ENCODE measurements at regions not wholly inside any gene's neighbourhood (a gene's known extent, or its start where the extent isn't known, plus 50 kb on each side); places are given as distances from the start of the nearest gene placed in this dataset.

GRCh38 chr2:198817536-198817935 lies 640.2 kb downstream of the SATB2 start:
- no peak overlapping the region for H3K27ac ChIP-seq
- TF ChIP-seq POLR2A (IDR thresholded peaks at IDR 0.05) (no peak), POLR2AphosphoS5 (IDR thresholded peaks at IDR 0.05; ENCODE audit: insufficient read depth in 1 of 2, low read depth in 1 of 2) (no peak)
- TF ChIP-seq, protein P1, sequence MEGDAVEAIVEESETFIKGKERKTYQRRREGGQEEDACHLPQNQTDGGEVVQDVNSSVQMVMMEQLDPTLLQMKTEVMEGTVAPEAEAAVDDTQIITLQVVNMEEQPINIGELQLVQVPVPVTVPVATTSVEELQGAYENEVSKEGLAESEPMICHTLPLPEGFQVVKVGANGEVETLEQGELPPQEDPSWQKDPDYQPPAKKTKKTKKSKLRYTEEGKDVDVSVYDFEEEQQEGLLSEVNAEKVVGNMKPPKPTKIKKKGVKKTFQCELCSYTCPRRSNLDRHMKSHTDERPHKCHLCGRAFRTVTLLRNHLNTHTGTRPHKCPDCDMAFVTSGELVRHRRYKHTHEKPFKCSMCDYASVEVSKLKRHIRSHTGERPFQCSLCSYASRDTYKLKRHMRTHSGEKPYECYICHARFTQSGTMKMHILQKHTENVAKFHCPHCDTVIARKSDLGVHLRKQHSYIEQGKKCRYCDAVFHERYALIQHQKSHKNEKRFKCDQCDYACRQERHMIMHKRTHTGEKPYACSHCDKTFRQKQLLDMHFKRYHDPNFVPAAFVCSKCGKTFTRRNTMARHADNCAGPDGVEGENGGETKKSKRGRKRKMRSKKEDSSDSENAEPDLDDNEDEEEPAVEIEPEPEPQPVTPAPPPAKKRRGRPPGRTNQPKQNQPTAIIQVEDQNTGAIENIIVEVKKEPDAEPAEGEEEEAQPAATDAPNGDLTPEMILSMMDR (IDR thresholded peaks at IDR 0.05): no peak
- H3K9me3 ChIP-seq: no peaks in the 10 kb centered on the region
- H3K27me3 ChIP-seq: no peaks in the 10 kb centered on the region
- intact Hi-C loops (cut with DNase I): no loop called here
- no peaks in the 10 kb centered on the region for H3K4me1 ChIP-seq
- H3K36me3 ChIP-seq: no peaks in the 10 kb centered on the region
- DNase-seq (ENCODE audit: extremely low spot score in 2 of 2): no peak
- no peak overlapping the region for H3K4me3 ChIP-seq

DNA sequence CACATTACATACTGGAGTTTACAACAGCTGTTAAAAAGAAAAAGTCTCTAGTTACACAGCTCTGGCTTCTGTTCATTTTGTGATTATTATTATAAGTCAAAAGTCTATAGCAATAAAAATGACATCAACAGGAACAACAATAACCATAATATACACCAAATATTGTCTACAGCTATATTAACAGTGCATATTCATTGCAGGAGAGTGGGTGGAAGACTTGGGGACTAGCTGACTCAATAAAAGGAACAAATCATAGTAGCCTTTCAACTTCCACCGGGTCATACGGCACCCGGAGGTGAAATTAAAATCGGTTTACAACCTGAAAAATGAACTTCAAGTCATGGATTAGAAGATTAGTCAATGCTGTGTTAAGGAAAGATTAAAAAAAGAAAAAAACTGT lies 642.1 kb downstream of the SATB2 start:
- Histone ChIP-seq H3K4me3 (no peak overlapping the region), H3K27ac (no peak overlapping the region), H3K9me3 (no peaks in the 10 kb centered on the region), H3K4me1 (no peaks in the 10 kb centered on the region), H3K36me3 (no peaks in the 10 kb centered on the region), H3K27me3 (no peaks in the 10 kb centered on the region)
- intact Hi-C loops (cut with DNase I): no loop called here
- no peak for TF ChIP-seq POLR2AphosphoS5 (IDR thresholded peaks at IDR 0.05; ENCODE audit: insufficient read depth in 1 of 2, low read depth in 1 of 2)
- DNase-seq (ENCODE audit: extremely low spot score in 2 of 2): no peak

DNA sequence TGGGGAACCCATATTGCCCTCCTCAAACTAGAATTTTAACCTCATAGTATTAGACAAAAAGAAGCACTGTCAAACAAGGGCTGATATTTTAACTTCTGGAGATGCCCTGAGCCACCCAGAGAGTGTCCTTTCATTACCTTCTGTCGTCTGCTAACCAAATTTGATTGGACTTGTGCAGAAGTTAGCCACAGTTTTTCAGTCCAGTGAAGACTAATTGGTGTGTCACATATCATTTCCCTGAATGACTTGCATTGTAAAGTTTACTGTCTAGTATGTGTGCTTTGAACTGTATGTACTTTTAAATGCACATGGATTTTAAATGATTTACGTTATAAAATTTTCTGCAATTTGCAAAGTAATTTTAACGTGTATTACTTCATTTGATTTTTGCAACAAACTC lies 646.5 kb downstream of the SATB2 start:
- Histone ChIP-seq H3K27me3 (no peaks in the 10 kb centered on the region), H3K36me3 (no peaks in the 10 kb centered on the region), H3K4me1 (no peaks in the 10 kb centered on the region), H3K4me3 (no peak overlapping the region), H3K9me3 (no peaks in the 10 kb centered on the region), H3K27ac (no peak overlapping the region)
- intact Hi-C loops (cut with DNase I): no loop called here
- no peak for TF ChIP-seq POLR2AphosphoS5 (IDR thresholded peaks at IDR 0.05; ENCODE audit: insufficient read depth in 1 of 2, low read depth in 1 of 2)
- TF ChIP-seq POLR2A (IDR thresholded peaks at IDR 0.05): no peak
- TF ChIP-seq, protein P1 (IDR thresholded peaks at IDR 0.05): no peak
- no peak for DNase-seq (ENCODE audit: extremely low spot score in 2 of 2)

GRCh38 chr2:198809976-198810375 lies 647.8 kb downstream of the SATB2 start:
- H3K36me3 ChIP-seq: no peaks in the 10 kb centered on the region
- no peak for DNase-seq (ENCODE audit: extremely low spot score in 2 of 2)
- no peaks in the 10 kb centered on the region for H3K4me1 ChIP-seq
- H3K4me3 ChIP-seq: no peak overlapping the region
- no peaks in the 10 kb centered on the region for H3K9me3 ChIP-seq
- H3K27me3 ChIP-seq: no peaks in the 10 kb centered on the region
- TF ChIP-seq POLR2A (IDR thresholded peaks at IDR 0.05): no peak
- TF ChIP-seq, protein P1 (IDR thresholded peaks at IDR 0.05): no peak
- TF ChIP-seq POLR2AphosphoS5 (IDR thresholded peaks at IDR 0.05; ENCODE audit: insufficient read depth in 1 of 2, low read depth in 1 of 2): no peak
- intact Hi-C loops (cut with DNase I): no loop called here
- no peak overlapping the region for H3K27ac ChIP-seq

DNA sequence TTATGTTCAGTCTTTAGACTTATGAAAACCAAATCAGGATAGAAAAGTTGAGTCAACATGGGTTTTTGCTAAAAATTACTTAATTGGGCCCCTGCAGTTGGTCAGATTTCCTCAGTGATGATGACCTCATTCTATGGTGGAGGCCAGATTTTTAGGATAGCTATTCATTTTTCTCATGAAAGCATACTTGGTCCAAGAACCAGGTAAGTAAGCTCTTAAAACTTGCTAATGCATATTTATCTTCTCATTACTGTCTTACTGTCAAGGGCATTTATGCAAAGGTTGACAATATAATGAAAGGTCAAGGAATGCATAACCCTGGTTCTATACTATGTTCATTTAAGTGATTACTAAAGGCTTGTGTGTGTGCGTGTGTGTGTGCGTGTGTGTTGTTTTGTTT lies 650.6 kb downstream of the SATB2 start:
- Histone ChIP-seq H3K27ac (no peak overlapping the region), H3K9me3 (no peaks in the 10 kb centered on the region), H3K27me3 (no peaks in the 10 kb centered on the region), H3K4me3 (no peak overlapping the region), H3K4me1 (no peaks in the 10 kb centered on the region), H3K36me3 (no peaks in the 10 kb centered on the region)
- intact Hi-C loops (cut with DNase I): no loop called here
- DNase-seq (ENCODE audit: extremely low spot score in 2 of 2): no peak
- no peak for TF ChIP-seq POLR2A (IDR thresholded peaks at IDR 0.05)
- TF ChIP-seq, protein P1 (IDR thresholded peaks at IDR 0.05): no peak
- no peak for TF ChIP-seq POLR2AphosphoS5 (IDR thresholded peaks at IDR 0.05; ENCODE audit: insufficient read depth in 1 of 2, low read depth in 1 of 2)

GRCh38 chr2:198795419-198795818 lies 662.3 kb downstream of the SATB2 start:
- Histone ChIP-seq H3K36me3 (no peaks in the 10 kb centered on the region), H3K4me3 (no peak overlapping the region), H3K27me3 (no peaks in the 10 kb centered on the region), H3K4me1 (no peaks in the 10 kb centered on the region), H3K9me3 (no peaks in the 10 kb centered on the region), H3K27ac (no peak overlapping the region)
- intact Hi-C loops (cut with DNase I): no loop called here
- TF ChIP-seq POLR2AphosphoS5 (IDR thresholded peaks at IDR 0.05; ENCODE audit: insufficient read depth in 1 of 2, low read depth in 1 of 2) (no peak), POLR2A (IDR thresholded peaks at IDR 0.05) (no peak)
- TF ChIP-seq, protein P1 (IDR thresholded peaks at IDR 0.05): no peak
- DNase-seq (ENCODE audit: extremely low spot score in 2 of 2): no peak
